OCI-LY1 (cell line): ENCODE measurements at regions not wholly inside any gene's neighbourhood (a gene's known extent, or its start where the extent isn't known, plus 50 kb on each side); places are given as distances from the start of the nearest gene placed in this dataset.
A peak's percentile ranks its signal among the peaks of the same experiment; 100 is the strongest.

Experiments
- H2AFZ ChIP-seq: fragments of 200-600 bp; sonication (generic), shearing (Covaris generic); 2 replicates; pipeline ENCODE4 v1.6.0; 2014; ENCODE audit warnings: antibody characterized with exemption, mild to moderate bottlenecking, low read length
- H3F3A ChIP-seq: fragments of 200-600 bp; sonication (generic), shearing (Covaris generic); 2 replicates; pipeline ENCODE4 v1.6.0; 2014; ENCODE audit warnings: mild to moderate bottlenecking, antibody characterized with exemption, low read length, moderate library complexity; ENCODE audit not compliant: insufficient read depth
- H3K27ac ChIP-seq: fragments of 200-600 bp; sonication (generic); 2 replicates; pipeline ENCODE4 v1.5.1; 2014; ENCODE audit warnings: low read length, mixed run types, mild to moderate bottlenecking, low read depth; ENCODE audit not compliant: poor library complexity, severe bottlenecking
- H3K27me3 ChIP-seq: fragments of 200-600 bp; sonication (generic); 2 replicates; pipeline ENCODE4 v1.6.0; 2014; ENCODE audit warnings: antibody characterized with exemption, mild to moderate bottlenecking, low read length, moderate library complexity; ENCODE audit not compliant: insufficient read depth
- H3K36me3 ChIP-seq: fragments of 200-600 bp; sonication (generic); 2 replicates; pipeline ENCODE4 v1.6.1; 2014; ENCODE audit warnings: mild to moderate bottlenecking, antibody characterized with exemption, low read length, moderate library complexity, mixed read lengths; ENCODE audit not compliant: insufficient read depth
- H3K4me1 ChIP-seq: fragments of 200-600 bp; sonication (generic); 2 replicates; pipeline ENCODE4 v1.5.1; 2014; ENCODE audit warnings: mild to moderate bottlenecking, low read length, moderate library complexity; ENCODE audit not compliant: insufficient read depth, severe bottlenecking
- H3K4me2 ChIP-seq: fragments of 200-600 bp; sonication (generic), shearing (Covaris generic); 2 replicates; pipeline ENCODE4 v1.6.1; 2014; ENCODE audit warnings: low read length
- H3K4me3 ChIP-seq: fragments of 200-600 bp; sonication (generic); 2 replicates; pipeline ENCODE4 v1.5.1; 2014; ENCODE audit warnings: low read length, low read depth, mild to moderate bottlenecking, mixed read lengths; ENCODE audit not compliant: poor library complexity, severe bottlenecking
- H3K79me2 ChIP-seq: fragments of 200-600 bp; shearing (Covaris generic); 2 replicates; pipeline ENCODE4 v1.6.1; 2016; ENCODE audit warnings: mixed run types, low read length, mixed read lengths; ENCODE audit not compliant: insufficient read depth
- H3K9ac ChIP-seq: fragments of 200-600 bp; sonication (generic), shearing (Covaris generic); 2 replicates; pipeline ENCODE4 v1.6.1; 2014; ENCODE audit warnings: mild to moderate bottlenecking, low read length, mixed read lengths
- H3K9me2 ChIP-seq: fragments of 200-600 bp; sonication (generic), shearing (Covaris generic); 2 replicates; pipeline ENCODE4 v1.6.1; 2014; ENCODE audit warnings: low read depth, mild to moderate bottlenecking, low read length, mixed read lengths
- H3K9me3 ChIP-seq: fragments of 200-600 bp; shearing (Covaris generic); 2 replicates; pipeline ENCODE4 v1.6.1; 2014; ENCODE audit warnings: low read length, mixed read lengths
- H4K20me1 ChIP-seq: fragments of 200-600 bp; sonication (generic), shearing (Covaris generic); 2 replicates; pipeline ENCODE4 v1.6.0; 2016; ENCODE audit warnings: mild to moderate bottlenecking, low read length; ENCODE audit not compliant: insufficient read depth
- EZH2 ChIP-seq: fragments of 200-600 bp; sonication (generic), shearing (Covaris generic); IDR thresholded peaks from 2 replicates; pipeline ENCODE4 v1.8.0; 2017; ENCODE audit warnings: borderline replicate concordance, mixed run types, mild to moderate bottlenecking, antibody characterized with exemption, low read length, moderate library complexity, mixed read lengths
- TF ChIP-seq, protein P1 (sequence below): fragments of 200-600 bp; sonication (generic), shearing (Covaris generic); IDR thresholded peaks from 2 replicates; pipeline ENCODE4 v1.5.1; 2017; ENCODE audit warnings: mild to moderate bottlenecking, antibody characterized with exemption, low read length, moderate library complexity, mixed read lengths

DNA sequence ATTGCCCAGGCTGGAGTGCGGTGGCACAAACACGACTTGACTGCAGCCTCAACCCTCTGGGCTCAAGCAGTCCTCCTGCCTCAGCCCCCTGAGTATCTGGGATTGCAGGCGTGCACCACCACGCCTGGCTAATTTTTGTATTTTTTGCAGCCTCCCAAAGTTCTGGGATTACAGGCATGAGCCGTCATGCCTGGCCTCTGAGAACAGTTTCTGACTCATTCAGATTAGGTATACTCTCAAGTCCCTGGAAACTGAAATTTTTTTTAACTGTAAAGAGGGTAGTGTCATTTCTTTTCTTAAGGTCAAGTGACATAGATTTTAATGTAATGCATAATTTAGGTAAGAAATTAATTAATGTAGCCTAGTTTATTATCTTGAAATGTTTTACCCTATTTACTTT lies 104.7 kb downstream of the SEPTIN7 start:
- TF ChIP-seq, protein P1, sequence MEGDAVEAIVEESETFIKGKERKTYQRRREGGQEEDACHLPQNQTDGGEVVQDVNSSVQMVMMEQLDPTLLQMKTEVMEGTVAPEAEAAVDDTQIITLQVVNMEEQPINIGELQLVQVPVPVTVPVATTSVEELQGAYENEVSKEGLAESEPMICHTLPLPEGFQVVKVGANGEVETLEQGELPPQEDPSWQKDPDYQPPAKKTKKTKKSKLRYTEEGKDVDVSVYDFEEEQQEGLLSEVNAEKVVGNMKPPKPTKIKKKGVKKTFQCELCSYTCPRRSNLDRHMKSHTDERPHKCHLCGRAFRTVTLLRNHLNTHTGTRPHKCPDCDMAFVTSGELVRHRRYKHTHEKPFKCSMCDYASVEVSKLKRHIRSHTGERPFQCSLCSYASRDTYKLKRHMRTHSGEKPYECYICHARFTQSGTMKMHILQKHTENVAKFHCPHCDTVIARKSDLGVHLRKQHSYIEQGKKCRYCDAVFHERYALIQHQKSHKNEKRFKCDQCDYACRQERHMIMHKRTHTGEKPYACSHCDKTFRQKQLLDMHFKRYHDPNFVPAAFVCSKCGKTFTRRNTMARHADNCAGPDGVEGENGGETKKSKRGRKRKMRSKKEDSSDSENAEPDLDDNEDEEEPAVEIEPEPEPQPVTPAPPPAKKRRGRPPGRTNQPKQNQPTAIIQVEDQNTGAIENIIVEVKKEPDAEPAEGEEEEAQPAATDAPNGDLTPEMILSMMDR: no peak
- TF ChIP-seq EZH2: no peak
- H3K27ac ChIP-seq: no peak overlapping the region

DNA sequence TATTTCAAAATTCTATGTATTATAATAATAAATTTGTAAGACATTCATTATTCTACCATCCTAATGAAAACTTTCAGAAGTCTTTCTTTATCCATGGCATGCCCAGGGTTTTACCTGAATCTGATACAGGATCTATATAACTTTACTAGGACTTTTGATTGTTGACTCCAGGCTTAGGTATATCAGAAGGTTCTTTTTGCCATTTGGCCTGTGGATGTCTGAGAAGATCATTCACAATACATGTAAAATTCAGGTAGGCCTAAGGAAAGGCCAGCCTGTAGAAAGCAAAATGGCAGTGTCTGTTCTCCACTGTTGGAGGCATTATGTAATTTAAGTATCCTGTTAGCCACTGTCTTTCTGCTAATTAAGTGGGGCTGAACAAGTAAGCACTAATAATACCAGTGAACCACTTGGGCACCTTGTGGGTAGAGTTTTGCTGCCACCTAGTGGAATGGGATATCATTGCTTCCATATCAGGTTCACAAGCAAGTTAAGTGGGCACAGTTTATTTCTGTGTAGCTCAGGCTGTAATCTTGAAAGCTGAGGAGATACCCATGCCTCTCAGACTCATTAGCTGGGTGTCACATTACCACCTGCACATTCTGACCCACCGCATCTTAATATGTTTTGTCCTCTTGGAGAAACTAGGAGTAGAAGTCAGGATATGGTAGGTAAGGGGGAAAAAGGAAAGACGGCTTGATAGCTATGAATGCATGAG lies 105.5 kb downstream of the SEPTIN7 start:
- Histone ChIP-seq H3F3A (peaks cover 8% of the 10 kb centered on the region; the same call in 1 of the 2 replicates), H4K20me1 (no peaks in the 10 kb centered on the region), H3K79me2 (no peaks in the 10 kb centered on the region), H3K27me3 (no peaks in the 10 kb centered on the region), H3K36me3 (peaks cover 42% of the 10 kb centered on the region; the same call in 1 of the 2 replicates), H2AFZ (no peak overlapping the region), H3K27ac (no peak overlapping the region), H3K9me2 (no peaks in the 10 kb centered on the region), H3K9ac (no peak overlapping the region), H3K4me2 (no peak overlapping the region), H3K4me1 (no peaks in the 10 kb centered on the region), H3K9me3 (no peaks in the 10 kb centered on the region), H3K4me3 (no peak overlapping the region)
- TF ChIP-seq, protein P1: peak; percentile 96
- no peak for TF ChIP-seq EZH2

More for the DNA sequence above, 104.7 kb downstream of the SEPTIN7 start:
- Histone ChIP-seq H4K20me1 (no peaks in the 10 kb centered on the region), H3K4me3 (no peak overlapping the region), H3K9me2 (no peaks in the 10 kb centered on the region), H3K79me2 (no peaks in the 10 kb centered on the region), H3K9ac (no peak overlapping the region), H3K9me3 (no peaks in the 10 kb centered on the region), H3K4me1 (no peaks in the 10 kb centered on the region), H2AFZ (no peak overlapping the region), H3F3A (peaks cover 8% of the 10 kb centered on the region; the same call in 1 of the 2 replicates), H3K36me3 (peaks cover 50% of the 10 kb centered on the region; the same call in 1 of the 2 replicates), H3K27me3 (no peaks in the 10 kb centered on the region), H3K4me2 (no peak overlapping the region)

DNA sequence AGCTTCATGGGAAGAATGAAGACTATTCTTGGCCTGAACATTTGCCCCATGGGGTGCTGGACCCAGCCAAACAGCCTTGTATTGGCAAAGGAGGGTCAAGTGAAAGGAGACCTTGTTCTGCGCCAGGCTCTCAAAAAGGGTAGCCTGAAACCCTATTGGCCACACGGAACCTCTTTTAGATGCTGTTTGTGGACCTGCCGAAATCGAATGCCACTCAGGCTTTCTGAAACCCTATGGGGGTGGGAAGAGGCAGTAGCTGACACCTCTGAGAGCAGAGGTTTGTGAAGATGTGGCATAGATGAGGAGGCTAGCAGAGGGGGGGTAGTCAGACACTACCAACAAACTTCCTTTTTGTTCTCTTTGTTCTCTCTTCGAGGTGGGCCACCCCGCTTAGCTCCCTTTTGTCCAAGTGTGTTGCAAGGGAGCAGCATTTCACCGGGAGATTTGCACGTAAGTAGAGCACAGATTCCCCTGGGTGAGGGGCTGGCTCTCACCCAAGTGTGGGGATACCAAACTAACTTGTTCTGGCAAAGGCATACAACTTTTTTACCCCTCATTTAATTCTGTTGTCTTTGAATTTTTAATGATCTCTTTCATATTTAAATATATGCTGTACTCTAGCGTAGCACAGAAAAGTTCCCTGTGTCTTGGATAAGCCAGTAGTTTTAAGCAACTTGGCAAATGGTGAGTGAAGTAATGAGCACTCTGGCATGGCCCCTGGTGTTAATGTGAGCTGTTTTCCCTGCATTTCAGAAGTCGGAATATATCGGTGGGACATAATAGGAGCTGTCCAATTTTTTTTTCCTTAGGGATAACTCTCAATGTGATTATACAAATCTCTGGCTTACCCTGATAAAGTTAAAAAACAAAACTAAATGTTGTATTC lies 107.7 kb downstream of the SEPTIN7 start:
- H3K4me1 ChIP-seq: no peaks in the 10 kb centered on the region

More for the DNA sequence above, 107.7 kb downstream of the SEPTIN7 start:
- Histone ChIP-seq H3K79me2 (no peaks in the 10 kb centered on the region), H3K4me2 (no peak overlapping the region), H3K9ac (no peak overlapping the region), H4K20me1 (no peaks in the 10 kb centered on the region), H3K36me3 (peaks cover 30% of the 10 kb centered on the region), H3K9me2 (no peaks in the 10 kb centered on the region), H2AFZ (no peak overlapping the region), H3K27ac (no peak overlapping the region), H3K4me3 (no peak overlapping the region), H3K27me3 (no peaks in the 10 kb centered on the region), H3F3A (peaks cover 8% of the 10 kb centered on the region; the same call in 1 of the 2 replicates), H3K9me3 (0 out of 2 replicates have a peak, but pooled peaks cover 3% of the 10 kb centered on the region)
- no peak for TF ChIP-seq EZH2
- TF ChIP-seq, protein P1: no peak
